NCI-H128 (cell line): ENCODE measurements at regions not wholly inside any gene's neighbourhood (a gene's known extent, or its start where the extent isn't known, plus 50 kb on each side); places are given as distances from the start of the nearest gene placed in this dataset.
"Not testable (repeated sequence)": the region's sequence is repeated elsewhere in the genome, so short reads cannot be mapped to it uniquely, and the experiment has no call there.

ENCODE experiments used
- DNase-seq: peaks from one replicate; lab custom pipeline; 2025; ENCODE audit not compliant: unreplicated experiment; lab: John Stamatoyannopoulos, UW

- no peak for DNase-seq
Observed at GRCh38 chr5:25458628-25459027, 813.9 kb upstream of the CDH10 start.

DNA sequence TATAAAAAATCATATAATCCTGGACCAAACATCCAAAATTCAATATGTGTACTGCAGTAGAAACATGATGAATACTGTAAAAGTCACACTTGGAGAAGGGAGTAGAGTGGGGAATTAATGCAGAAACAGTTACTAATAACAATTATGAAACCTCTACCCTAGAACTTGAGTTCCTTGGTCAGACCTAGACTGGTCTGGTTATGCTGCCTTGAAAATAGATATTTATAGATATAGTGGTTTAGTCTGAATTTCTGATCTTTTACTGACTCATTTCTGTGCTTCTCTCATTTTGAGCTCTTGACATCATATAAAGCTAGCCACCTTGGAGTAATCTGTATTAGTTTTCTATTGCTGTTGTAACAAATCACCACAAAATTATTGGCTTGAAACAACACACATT is 808.7 kb upstream of the CDH10 start:
- DNase-seq, result no peak

DNA sequence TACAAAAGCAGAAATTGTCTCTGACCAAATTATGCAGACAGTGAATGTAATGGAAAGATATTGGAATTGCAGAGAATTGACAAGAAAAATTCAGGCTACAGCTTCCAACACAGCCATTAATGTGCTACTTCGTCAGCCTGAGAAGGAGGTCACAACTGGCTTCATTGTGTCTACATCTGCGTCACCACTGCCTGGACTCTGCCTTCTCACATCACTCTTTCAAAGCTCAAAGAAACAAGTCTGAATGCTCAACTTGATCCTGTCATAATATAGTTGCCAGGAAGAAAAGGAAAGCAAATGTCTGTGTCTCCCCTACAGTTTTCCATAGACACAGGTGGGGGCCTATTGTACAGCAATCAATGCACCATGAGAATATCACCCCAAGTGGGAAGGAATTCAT is 806.5 kb upstream of the CDH10 start:
- no peak for DNase-seq

- DNase-seq, result no peak
Observed at GRCh38 chr5:25448646-25449045, 803.9 kb upstream of the CDH10 start.

- DNase-seq, result no peak
Observed at GRCh38 chr5:25448190-25448621, 803.4 kb upstream of the CDH10 start.

- not testable (repeated sequence) for DNase-seq
Observed at GRCh38 chr5:25446061-25446420, 801.3 kb upstream of the CDH10 start.

DNA sequence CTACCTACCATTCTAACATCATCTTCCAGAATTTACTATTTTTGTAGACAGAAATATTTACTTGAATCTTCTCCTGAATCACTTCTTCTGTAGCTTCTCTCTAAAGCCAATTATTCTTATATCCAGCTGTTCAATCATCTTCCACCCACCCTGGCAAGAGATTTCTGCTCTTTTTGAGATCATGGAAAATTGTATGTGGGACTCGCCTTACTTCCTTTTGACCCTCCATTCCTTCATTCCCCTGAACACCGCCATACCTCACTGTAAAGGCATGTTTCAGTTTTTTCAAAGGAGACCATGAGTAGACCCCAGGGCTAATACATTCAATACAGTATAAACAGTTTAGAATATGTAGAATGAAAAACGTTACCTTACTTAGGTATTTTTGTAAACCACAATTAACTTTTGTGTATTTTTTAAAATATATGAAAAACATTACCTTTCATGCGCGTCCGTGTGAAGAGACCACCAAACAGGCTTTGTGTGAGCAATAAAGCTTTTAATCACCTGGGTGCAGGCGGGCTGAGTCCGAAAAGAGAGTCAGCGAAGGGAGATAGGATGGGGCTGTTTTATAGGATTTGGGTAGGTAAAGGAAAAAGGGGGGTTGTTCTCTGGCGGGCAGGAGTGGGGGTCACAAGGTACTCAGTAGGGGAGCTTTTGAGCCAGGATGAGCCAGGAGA is 800.7 kb upstream of the CDH10 start:
- DNase-seq, result not testable (repeated sequence)

GRCh38 chr5:25444697-25445096 is 799.9 kb upstream of the CDH10 start:
- DNase-seq, result no peak

DNA sequence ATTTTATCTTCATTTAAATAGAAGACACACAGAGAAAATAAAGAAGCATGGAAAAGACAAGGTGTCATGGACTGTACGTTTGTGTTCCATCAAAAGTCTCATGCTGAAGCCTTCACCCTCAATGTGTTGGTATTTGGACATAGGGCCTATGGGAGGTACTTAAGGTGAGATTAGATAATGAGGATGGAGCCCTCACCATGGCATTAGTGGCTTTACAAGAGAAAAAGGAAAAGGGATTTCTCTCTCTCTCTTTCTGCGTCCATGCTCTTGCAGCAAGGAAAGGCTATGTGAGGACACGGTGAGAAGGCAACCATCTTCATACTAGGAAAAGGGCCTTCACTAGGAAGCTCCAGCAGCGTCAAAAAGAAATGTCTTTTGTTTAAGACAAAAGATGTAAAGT is 797.0 kb upstream of the CDH10 start:
- no peak for DNase-seq

- no peak for DNase-seq
Observed at GRCh38 chr5:25439025-25439424, 794.2 kb upstream of the CDH10 start.

GRCh38 chr5:25438375-25438774 is 793.6 kb upstream of the CDH10 start:
- DNase-seq, result not testable (repeated sequence)

DNA sequence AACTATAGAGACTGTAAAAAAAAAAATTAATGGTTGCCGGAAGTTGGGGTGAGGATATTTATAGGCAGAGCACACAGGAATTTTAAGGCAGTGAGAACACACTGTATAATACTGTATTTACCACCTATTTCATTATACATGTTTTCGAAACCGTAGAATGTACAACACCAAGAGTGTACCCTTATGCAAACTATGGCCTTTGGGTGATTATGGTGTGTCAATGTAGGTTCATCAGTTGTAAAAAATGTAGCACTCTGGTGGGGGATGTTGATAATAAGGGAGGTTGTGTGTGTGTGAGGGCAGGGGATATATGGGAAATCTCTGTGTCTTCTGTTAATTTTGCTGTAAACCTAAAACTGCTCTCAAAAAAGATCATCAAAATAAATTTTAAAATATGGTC is 791.7 kb upstream of the CDH10 start:
- no peak for DNase-seq

GRCh38 chr5:25435882-25436281 is 791.1 kb upstream of the CDH10 start:
- no peak for DNase-seq

DNA sequence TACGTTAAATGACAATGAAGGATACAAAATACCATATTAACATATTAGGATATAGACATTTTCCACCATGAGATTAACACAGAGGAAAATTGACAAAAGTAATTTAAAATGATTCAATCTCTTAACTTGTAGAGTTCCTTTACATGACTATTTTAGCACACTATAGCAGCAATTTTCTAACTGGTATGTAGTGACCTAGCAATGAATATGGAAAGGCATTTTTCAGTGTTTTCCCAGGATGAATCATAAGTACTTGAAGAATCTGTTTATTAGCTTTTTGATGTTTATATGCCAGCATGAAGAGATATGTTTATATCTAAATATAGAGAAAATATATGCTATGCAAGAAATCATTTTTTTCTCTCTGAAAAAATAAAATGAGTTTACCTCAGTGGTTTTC is 782.5 kb upstream of the CDH10 start:
- no peak for DNase-seq

- DNase-seq, result no peak
Observed at GRCh38 chr5:25423271-25423670, 778.5 kb upstream of the CDH10 start.

DNA sequence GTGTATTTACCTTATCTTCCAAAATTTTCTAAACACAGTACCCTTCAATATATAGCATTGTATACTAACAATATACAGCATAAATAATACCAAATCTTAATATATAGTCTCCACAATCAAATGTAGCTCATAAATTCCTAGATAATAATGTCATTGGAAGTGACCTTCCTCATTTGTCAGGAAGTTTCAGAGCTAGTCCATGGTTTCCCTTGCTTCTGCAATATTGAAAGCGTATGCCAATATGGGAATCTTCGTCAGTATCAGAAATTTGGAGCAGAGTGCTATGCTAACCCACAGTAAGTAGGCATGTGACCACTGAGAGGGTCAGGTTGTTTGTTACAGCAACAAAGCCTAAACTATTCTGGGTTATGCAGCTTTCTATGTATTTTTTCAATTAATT is 774.9 kb upstream of the CDH10 start:
- no peak for DNase-seq

- DNase-seq, result no peak
Observed at GRCh38 chr5:25418978-25419377, 774.2 kb upstream of the CDH10 start.

DNA sequence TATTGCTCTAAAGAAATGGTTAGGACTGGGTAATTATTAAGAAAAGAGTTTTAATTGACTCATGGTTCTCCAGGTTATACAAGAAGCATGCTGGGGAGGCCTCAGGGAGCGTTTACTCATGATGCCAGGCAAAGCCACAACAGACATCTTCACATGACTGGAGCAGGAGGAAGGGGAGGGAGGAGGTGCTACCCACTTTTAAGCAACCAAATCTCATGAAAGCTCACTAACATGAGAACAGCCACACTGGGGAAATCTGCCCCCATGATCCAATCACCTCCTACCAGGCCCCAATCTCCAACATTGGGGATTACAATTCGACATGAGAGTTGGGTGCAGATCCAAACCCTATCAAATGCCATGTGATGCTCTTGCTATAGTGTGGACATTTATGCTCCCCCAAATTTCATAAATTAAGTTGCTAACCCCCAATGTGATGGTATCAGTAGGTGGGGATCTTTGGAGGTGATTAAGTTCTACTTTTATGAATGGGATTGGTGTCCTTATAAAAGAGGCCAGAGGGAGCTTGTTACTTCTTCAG is 773.6 kb upstream of the CDH10 start:
- DNase-seq, result no peak

DNA sequence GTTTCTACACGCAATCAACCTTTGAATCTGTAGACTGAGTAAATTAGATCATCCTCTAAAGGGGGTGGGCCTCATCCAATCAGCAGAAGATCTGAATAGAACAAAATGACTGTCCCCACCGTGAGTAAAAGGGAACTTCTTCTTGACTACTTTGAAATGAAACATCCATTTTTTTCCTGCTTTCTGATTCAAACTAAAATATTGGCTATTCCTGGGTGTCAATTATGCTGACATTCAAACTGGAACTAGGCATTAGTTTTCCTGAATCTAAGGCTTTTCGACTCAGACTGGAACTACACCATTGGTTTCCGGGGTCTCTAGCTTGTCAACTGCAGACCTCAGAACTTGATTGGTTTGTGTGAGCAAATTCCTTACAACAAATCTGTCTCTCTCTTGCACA is 772.2 kb upstream of the CDH10 start:
- DNase-seq, result no peak

DNA sequence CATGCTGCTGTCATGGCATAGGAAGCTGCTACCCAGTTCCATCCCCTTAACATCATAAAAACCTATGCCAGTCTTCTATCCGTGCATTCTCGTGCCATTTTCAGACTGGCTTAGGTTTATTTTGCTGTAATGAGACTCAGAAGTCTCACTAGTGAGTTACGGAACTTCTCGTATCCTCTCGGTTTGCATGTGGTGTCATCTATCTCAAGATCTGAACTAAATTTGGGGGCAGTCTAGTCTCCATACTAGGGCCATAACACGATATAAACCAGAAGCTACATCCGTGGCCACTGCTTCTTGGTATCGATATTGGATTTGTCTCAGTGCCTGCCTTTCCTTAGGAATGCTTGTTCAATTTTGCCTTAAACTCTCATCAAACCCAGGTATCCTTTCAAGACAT is 771.2 kb upstream of the CDH10 start:
- no peak for DNase-seq

DNA sequence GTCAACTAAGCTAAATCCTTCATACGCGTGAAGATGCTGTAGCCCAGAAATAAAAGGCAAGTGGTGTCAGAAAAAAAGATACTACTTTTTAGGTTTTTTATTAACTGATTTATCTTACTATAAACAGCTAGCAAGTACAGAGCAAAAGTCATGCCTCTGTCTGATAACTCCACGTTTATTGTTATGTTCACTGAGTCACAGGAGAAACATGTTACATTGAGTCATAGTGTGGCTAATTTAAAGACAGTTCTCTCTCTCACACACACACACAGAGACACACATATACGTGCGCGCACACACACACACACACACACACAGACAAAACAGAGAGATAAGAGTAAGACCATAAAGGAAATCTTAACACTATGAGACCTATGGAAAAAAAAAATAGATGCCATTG is 770.0 kb upstream of the CDH10 start:
- DNase-seq, result no peak

DNA sequence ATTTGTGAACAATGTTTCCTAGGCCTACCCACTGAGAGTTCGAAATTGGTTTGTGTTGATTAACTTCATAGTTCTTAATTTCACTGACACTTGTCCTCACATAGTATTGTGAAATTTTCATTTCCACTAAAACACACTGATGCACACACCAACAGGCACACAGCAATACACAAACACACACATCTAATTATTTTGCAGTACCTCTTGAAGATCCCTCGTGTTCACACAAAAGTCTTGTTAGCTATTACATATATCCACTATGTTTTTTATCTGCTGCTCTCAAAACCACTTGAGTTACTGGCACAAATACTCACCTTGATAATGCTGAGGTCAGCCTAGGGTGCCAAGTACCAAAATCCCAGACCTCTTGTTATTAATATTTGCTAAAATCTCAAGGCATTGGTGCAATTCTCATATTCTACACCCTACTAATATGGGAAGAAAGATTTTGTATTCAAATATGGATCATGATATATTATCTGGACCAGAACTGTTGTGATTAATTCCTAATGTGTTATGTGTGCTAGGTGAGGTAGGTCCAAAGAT is 767.4 kb upstream of the CDH10 start:
- DNase-seq, result no peak

DNA sequence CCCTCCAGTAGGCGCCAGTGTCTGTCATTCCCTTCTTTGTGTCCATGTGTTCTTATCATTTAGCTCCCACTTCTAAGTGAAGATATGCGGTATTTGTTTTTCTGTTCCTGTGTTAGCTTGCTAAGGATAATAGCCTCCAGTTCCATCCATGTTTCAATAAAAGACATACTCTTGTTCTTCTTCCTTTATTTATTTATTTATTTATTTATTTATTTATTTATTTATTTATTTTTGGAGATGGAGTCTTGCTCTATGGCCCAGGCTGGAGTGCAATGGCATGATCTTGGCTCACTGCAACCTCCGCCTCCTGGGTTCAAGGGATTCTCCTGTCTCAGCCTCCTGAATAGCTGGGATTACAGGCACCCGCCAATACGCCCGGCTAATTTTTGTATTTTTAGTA is 762.6 kb upstream of the CDH10 start:
- not testable (repeated sequence) for DNase-seq
